Retinal pigment epithelial cell (primary cell): ENCODE measurements at regions not wholly inside any gene's neighbourhood (a gene's known extent, or its start where the extent isn't known, plus 50 kb on each side); places are given as distances from the start of the nearest gene placed in this dataset.

ENCODE experiments used
- DNase-seq: peaks from one replicate; pipeline ENCODE4 v3.0.0-alpha.2; 2010; ENCODE audit warnings: low read depth
- H3K4me3 ChIP-seq: 2 replicates; pipeline ENCODE4 v1.5.1; 2011; ENCODE audit warnings: mild to moderate bottlenecking, low read length, control low read depth, moderate library complexity
- CTCF ChIP-seq: conservative IDR thresholded peaks from 2 replicates; pipeline ENCODE4 v1.5.1; 2011; ENCODE audit warnings: low read depth, low read length, control low read depth, inconsistent platforms

DNA sequence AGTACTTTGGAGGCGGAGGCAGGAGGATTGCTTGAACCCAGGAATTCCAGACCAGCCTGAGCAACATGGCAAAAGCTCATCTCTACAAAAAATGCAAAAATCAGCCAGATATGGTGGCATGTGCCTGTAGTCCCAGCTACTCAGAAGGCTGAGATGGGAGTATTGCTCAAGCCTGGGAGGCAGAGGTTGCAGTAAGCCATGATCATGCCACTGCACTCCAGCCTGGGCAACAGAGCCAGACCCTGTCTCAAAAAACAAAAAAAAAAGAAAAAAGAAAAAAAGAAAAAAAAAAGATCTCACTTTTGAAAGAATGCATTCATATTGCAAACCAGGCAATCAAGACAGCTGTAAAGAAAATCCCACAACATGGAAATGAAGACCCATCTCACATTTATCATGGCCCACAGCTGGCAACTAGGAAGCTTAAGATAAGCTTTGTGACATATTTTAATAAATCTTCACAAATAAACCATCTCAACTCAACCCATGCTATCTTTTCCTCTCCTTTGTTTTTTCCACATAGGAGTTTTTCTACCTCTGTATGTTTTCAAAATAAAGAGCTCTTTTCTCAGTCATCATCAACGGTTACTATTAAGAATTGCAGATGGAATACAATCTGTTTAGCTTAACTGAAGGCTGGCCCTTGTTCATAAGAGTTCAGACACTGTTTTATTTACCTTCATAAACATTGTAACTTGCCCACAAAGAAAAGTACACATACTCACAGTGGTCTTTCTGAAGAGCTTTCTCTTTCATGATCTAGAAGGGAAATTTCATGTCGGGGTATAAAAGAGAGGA is 137.0 kb downstream of the MREG start:
- no peak for DNase-seq
- H3K4me3 ChIP-seq: no peak overlapping the region

GRCh38 chr2:215874418-215874817 is 138.9 kb downstream of the MREG start:
- no peak for DNase-seq
- no peak overlapping the region for H3K4me3 ChIP-seq
- no peak for TF ChIP-seq CTCF

More for the DNA sequence above, 137.0 kb downstream of the MREG start:
- no peak for TF ChIP-seq CTCF

- peak; percentile 57 for TF ChIP-seq CTCF
- H3K4me3 ChIP-seq: no peak overlapping the region
- no peak for DNase-seq
Measured at GRCh38 chr2:215870986-215871385, 142.4 kb downstream of the MREG start.

DNA sequence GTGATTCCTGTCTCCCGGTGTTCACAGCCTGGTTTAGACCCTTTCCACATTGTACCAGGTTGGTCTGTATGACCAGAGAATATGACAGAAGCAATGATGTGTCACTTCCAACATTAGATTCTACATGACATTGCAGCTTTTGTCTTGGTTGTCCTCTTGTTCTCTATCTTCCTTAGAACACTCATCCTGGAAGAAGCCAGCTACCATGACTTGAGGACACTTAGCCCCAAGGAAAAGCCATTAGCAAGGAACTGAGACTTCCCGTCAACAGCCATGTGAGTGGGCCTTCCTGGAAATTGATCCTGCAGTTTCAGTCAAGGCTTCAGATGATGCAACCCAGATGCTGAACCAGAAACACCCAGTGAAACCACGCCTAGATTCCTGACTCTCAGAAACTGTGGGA is 143.3 kb downstream of the MREG start:
- H3K4me3 ChIP-seq: no peak overlapping the region
- no peak for DNase-seq
- no peak for TF ChIP-seq CTCF

GRCh38 chr2:215868846-215869543 is 144.4 kb downstream of the MREG start:
- no peak overlapping the region for H3K4me3 ChIP-seq
- no peak for DNase-seq
- no peak for TF ChIP-seq CTCF

- DNase-seq: no peak
- TF ChIP-seq CTCF: no peak
Measured at GRCh38 chr2:215866606-215867005, 146.7 kb downstream of the MREG start.

GRCh38 chr2:215863687-215864086 is 149.7 kb downstream of the MREG start:
- no peak for TF ChIP-seq CTCF
- DNase-seq: no peak
- no peak overlapping the region for H3K4me3 ChIP-seq

More at GRCh38 chr2:215866606-215867005, 146.7 kb downstream of the MREG start:
- H3K4me3 ChIP-seq: no peak overlapping the region
